Astrocyte (in vitro differentiated cells and primary cell): ENCODE measurements at regions not wholly inside any gene's neighbourhood (a gene's known extent, or its start where the extent isn't known, plus 50 kb on each side); places are given as distances from the start of the nearest gene placed in this dataset.

ENCODE experiments used
- DNase-seq: peaks from one replicate; pipeline ENCODE4 v3.0.0-alpha.2; 2010; ENCODE audit warnings: low read depth
- FAIRE-seq: peaks from 2 replicates; lab custom pipeline; 2011; peaks lifted over from hg19 to GRCh38; lab: Jason Lieb, UNC
- H2AFZ ChIP-seq: 2 replicates; pipeline ENCODE4 v1.6.0; 2012; ENCODE audit warnings: low read depth, low read length, inconsistent platforms
- H3K27ac ChIP-seq: 2 replicates; pipeline ENCODE4 v1.5.1; 2011; ENCODE audit warnings: low read depth, low read length, inconsistent platforms
- H3K27me3 ChIP-seq: 2 replicates; pipeline ENCODE4 v1.6.0; 2011; ENCODE audit warnings: low read length, inconsistent platforms; ENCODE audit not compliant: insufficient read depth
- H3K36me3 ChIP-seq: 2 replicates; pipeline ENCODE4 v1.5.1; 2011; ENCODE audit warnings: low read length, inconsistent platforms; ENCODE audit not compliant: insufficient read depth
- H3K4me1 ChIP-seq: 2 replicates; pipeline ENCODE4 v1.5.1; 2011; ENCODE audit warnings: low read length, inconsistent platforms; ENCODE audit not compliant: insufficient read depth
- H3K4me2 ChIP-seq: 2 replicates; pipeline ENCODE4 v1.6.0; 2012; ENCODE audit warnings: low read length, inconsistent platforms
- H3K4me3 ChIP-seq: 2 replicates; pipeline ENCODE4 v1.5.1; 2011; ENCODE audit warnings: low read depth, mild to moderate bottlenecking, low read length, inconsistent platforms; ENCODE audit not compliant: insufficient read depth
- H3K79me2 ChIP-seq: 2 replicates; pipeline ENCODE4 v1.6.0; 2012; ENCODE audit warnings: mild to moderate bottlenecking, low read length, inconsistent platforms; ENCODE audit not compliant: insufficient read depth
- H3K9ac ChIP-seq: 2 replicates; pipeline ENCODE4 v1.6.0; 2012; ENCODE audit warnings: mild to moderate bottlenecking, low read length, inconsistent platforms
- H3K9me3 ChIP-seq: 2 replicates; pipeline ENCODE4 v1.5.1; 2012; ENCODE audit warnings: low read depth, mild to moderate bottlenecking, low read length, inconsistent platforms; ENCODE audit not compliant: insufficient read depth
- H4K20me1 ChIP-seq: 2 replicates; pipeline ENCODE4 v1.6.0; 2012; ENCODE audit warnings: low read length, inconsistent platforms; ENCODE audit not compliant: insufficient read depth
- H3K27ac Mint-ChIP-seq: one replicate; pipeline ENCODE4 v1.8.0; 2021; ENCODE audit warnings: mild to moderate bottlenecking, mixed read lengths; ENCODE audit not compliant: unreplicated experiment
- H3K27me3 Mint-ChIP-seq: one replicate; pipeline ENCODE4 v1.8.0; 2021; ENCODE audit warnings: low read depth, mixed read lengths; ENCODE audit not compliant: unreplicated experiment
- H3K36me3 Mint-ChIP-seq: one replicate; pipeline ENCODE4 v1.8.0; 2021; ENCODE audit warnings: low read depth, mixed read lengths; ENCODE audit not compliant: unreplicated experiment
- H3K4me1 Mint-ChIP-seq: one replicate; pipeline ENCODE4 v1.8.0; 2021; ENCODE audit warnings: low read depth, mixed read lengths; ENCODE audit not compliant: unreplicated experiment
- H3K4me3 Mint-ChIP-seq: one replicate; pipeline ENCODE4 v1.8.0; 2021; ENCODE audit warnings: mild to moderate bottlenecking, moderate library complexity, mixed read lengths; ENCODE audit not compliant: unreplicated experiment
- H3K9me3 Mint-ChIP-seq: one replicate; pipeline ENCODE4 v1.8.0; 2021; ENCODE audit warnings: mild to moderate bottlenecking, mixed read lengths; ENCODE audit not compliant: unreplicated experiment
- CTCF ChIP-seq: IDR thresholded peaks from 2 replicates; pipeline ENCODE4 v1.5.1; 2011; ENCODE audit warnings: low read depth, mild to moderate bottlenecking, inconsistent platforms, low read length, moderate library complexity; ENCODE audit not compliant: insufficient read depth
- EZH2 ChIP-seq: IDR thresholded peaks from 2 replicates; pipeline ENCODE4 v1.6.1; 2012; ENCODE audit warnings: mild to moderate bottlenecking, low read length, inconsistent platforms; ENCODE audit not compliant: insufficient read depth

GRCh38 chr4:156620786-156621185, 350.8 kb downstream of the PDGFC start:
- Histone ChIP-seq H3K27ac (no peak overlapping the region), H3K27me3 (no peaks in the 10 kb centered on the region), H3K4me3 (no peak overlapping the region), H3K4me2 (no peak overlapping the region), H3K4me1 (peaks cover 3% of the 10 kb centered on the region), H3K9me3 (no peaks in the 10 kb centered on the region), H3K9ac (no peak overlapping the region), H3K36me3 (no peaks in the 10 kb centered on the region), H2AFZ (no peak overlapping the region), H3K79me2 (no peaks in the 10 kb centered on the region), H4K20me1 (no peaks in the 10 kb centered on the region)
- TF ChIP-seq EZH2: no peak
- TF ChIP-seq CTCF: no peak
- Mint-ChIP-seq H3K4me3 (no peak overlapping the region), H3K27ac (no peak overlapping the region), H3K9me3 (no peaks in the 10 kb centered on the region), H3K4me1 (peaks cover 23% of the 10 kb centered on the region), H3K36me3 (no peaks in the 10 kb centered on the region), H3K27me3 (no peaks in the 10 kb centered on the region)
- DNase-seq: no peak
- FAIRE-seq: no peak

GRCh38 chr4:156619154-156619934, 352.3 kb downstream of the PDGFC start:
- no peak overlapping the region for H3K4me3 Mint-ChIP-seq
- Histone ChIP-seq H4K20me1 (no peaks in the 10 kb centered on the region), H2AFZ (no peak overlapping the region), H3K36me3 (no peaks in the 10 kb centered on the region), H3K27ac (no peak overlapping the region), H3K4me2 (no peak overlapping the region), H3K4me3 (no peak overlapping the region), H3K9ac (no peak overlapping the region), H3K79me2 (no peaks in the 10 kb centered on the region), H3K4me1 (peaks cover 16% of the 10 kb centered on the region), H3K27me3 (no peaks in the 10 kb centered on the region), H3K9me3 (no peaks in the 10 kb centered on the region)
- no peak for FAIRE-seq
- peak overlapping the region; percentile 93 for H3K27ac Mint-ChIP-seq
- DNase-seq: peak; percentile 51
- no peaks in the 10 kb centered on the region for H3K36me3 Mint-ChIP-seq
- H3K4me1 Mint-ChIP-seq: peaks cover 37% of the 10 kb centered on the region
- no peaks in the 10 kb centered on the region for H3K9me3 Mint-ChIP-seq
- no peak for TF ChIP-seq EZH2
- no peak for TF ChIP-seq CTCF
- H3K27me3 Mint-ChIP-seq: no peaks in the 10 kb centered on the region

- H2AFZ ChIP-seq: no peak overlapping the region
- peak overlapping the region; percentile 90 for H3K27ac Mint-ChIP-seq
Measured at GRCh38 chr4:156615066-156615531, 356.5 kb downstream of the PDGFC start.

More at GRCh38 chr4:156615066-156615531, 356.5 kb downstream of the PDGFC start:
- H3K4me3 ChIP-seq: no peak overlapping the region
- DNase-seq (peak; percentile 100), FAIRE-seq (peak; percentile 99)
- no peaks in the 10 kb centered on the region for H3K27me3 ChIP-seq
- peaks cover 19% of the 10 kb centered on the region for H3K4me1 ChIP-seq
- no peaks in the 10 kb centered on the region for H3K9me3 ChIP-seq
- H3K4me3 Mint-ChIP-seq: no peak overlapping the region
- H3K27me3 Mint-ChIP-seq: no peaks in the 10 kb centered on the region
- peak overlapping the region; percentile 47 for H3K9ac ChIP-seq
- H3K4me1 Mint-ChIP-seq: peaks cover 41% of the 10 kb centered on the region
- TF ChIP-seq EZH2: no peak
- no peak for TF ChIP-seq CTCF
- H4K20me1 ChIP-seq: no peaks in the 10 kb centered on the region
- H3K9me3 Mint-ChIP-seq: no peaks in the 10 kb centered on the region
- H3K36me3 ChIP-seq: no peaks in the 10 kb centered on the region
- peak overlapping the region; percentile 80 for H3K27ac ChIP-seq
- H3K79me2 ChIP-seq: no peaks in the 10 kb centered on the region
- H3K36me3 Mint-ChIP-seq: no peaks in the 10 kb centered on the region
- H3K4me2 ChIP-seq: peak overlapping the region; percentile 61
